ENCODE measurements at regions not wholly inside any gene's neighbourhood (a gene's known extent, or its start where the extent isn't known, plus 50 kb on each side); places are given as distances from the start of the nearest gene placed in this dataset.

DNA sequence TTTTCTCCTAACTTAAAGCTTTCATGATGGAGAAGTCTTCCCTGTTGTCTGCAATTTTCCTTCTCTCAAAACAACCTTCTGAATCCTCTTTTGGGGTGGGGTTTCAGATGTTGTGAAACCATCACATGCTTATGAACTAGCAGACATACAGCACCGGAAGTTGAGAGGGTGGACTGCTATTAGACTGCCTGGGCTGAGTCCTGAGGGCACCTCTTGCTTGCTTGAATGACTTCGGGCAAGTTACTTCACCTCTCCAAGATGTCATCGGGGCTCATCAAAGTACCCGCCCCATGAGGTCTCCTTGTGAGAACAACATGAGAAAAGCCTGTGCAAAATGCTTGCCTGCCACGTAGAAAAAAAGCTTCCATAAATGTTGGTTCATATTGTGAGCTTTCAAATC lies 89.6 kb downstream of the CCDC185 start:
- TF ChIP-seq, protein P1, sequence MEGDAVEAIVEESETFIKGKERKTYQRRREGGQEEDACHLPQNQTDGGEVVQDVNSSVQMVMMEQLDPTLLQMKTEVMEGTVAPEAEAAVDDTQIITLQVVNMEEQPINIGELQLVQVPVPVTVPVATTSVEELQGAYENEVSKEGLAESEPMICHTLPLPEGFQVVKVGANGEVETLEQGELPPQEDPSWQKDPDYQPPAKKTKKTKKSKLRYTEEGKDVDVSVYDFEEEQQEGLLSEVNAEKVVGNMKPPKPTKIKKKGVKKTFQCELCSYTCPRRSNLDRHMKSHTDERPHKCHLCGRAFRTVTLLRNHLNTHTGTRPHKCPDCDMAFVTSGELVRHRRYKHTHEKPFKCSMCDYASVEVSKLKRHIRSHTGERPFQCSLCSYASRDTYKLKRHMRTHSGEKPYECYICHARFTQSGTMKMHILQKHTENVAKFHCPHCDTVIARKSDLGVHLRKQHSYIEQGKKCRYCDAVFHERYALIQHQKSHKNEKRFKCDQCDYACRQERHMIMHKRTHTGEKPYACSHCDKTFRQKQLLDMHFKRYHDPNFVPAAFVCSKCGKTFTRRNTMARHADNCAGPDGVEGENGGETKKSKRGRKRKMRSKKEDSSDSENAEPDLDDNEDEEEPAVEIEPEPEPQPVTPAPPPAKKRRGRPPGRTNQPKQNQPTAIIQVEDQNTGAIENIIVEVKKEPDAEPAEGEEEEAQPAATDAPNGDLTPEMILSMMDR (IDR thresholded peaks at IDR 0.05; ENCODE audit: control extremely low read depth, extremely low read depth, low read depth, missing control alignments): no peak
- ChIA-PET CTCF (no interaction called here), POLR2A (no interaction called here)
- DNase-seq (ENCODE audit: extremely low spot score): no peak

DNA sequence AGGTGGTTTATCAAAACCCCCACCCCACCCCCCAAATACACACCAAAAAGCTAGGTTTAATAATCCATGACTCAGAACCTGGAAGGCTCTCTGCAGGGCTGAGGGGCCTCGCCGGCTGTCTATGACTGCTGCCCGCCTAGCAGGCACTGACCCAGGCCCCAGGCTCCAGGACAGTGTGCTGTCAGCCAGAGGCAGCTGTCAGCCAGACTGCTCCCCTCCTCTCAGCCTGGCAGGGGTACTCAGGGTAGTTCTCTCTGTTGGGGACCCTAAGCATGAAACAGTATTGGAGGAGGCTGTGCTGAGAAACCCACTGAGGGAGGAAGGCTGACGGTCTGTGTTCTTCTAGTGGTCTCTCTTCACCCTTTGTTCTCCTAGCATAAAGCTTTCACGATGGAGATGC lies 90.3 kb downstream of the CCDC185 start:
- ChIA-PET CTCF (interaction anchor here (1.3 kb wide), 1 partner anchor 13 kb away, joined by 3 read pairs; no protein-coding TSS in a partner anchor), POLR2A (no interaction called here)
- no peak for DNase-seq (ENCODE audit: extremely low spot score)
- TF ChIP-seq, protein P1 (IDR thresholded peaks at IDR 0.05; ENCODE audit: control extremely low read depth, extremely low read depth, low read depth, missing control alignments): no peak

DNA sequence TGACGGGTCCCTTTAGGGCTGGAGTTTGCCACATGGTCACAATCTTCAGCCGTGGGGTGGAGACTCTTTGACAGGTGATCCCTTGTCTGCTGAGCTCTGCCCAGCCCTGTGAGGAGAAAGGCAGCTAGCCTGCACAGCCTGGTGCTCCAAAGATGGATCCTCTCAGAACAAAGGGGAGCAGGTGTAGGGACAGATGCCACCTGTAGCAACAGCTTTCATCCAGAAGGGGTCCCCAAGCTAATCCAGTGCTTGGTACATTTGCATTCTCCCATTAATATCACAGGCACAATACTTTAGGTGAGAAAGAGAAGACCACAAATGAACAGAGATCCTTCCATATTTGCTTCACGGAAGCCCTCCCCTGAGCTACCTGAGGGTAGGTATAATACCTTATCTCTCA lies 93.2 kb downstream of the CCDC185 start:
- TF ChIP-seq, protein P1 (IDR thresholded peaks at IDR 0.05; ENCODE audit: control extremely low read depth, extremely low read depth, low read depth, missing control alignments): no peak
- CTCF ChIA-PET: no interaction called here
- POLR2A ChIA-PET: no interaction called here
- DNase-seq (ENCODE audit: extremely low spot score): no peak

DNA sequence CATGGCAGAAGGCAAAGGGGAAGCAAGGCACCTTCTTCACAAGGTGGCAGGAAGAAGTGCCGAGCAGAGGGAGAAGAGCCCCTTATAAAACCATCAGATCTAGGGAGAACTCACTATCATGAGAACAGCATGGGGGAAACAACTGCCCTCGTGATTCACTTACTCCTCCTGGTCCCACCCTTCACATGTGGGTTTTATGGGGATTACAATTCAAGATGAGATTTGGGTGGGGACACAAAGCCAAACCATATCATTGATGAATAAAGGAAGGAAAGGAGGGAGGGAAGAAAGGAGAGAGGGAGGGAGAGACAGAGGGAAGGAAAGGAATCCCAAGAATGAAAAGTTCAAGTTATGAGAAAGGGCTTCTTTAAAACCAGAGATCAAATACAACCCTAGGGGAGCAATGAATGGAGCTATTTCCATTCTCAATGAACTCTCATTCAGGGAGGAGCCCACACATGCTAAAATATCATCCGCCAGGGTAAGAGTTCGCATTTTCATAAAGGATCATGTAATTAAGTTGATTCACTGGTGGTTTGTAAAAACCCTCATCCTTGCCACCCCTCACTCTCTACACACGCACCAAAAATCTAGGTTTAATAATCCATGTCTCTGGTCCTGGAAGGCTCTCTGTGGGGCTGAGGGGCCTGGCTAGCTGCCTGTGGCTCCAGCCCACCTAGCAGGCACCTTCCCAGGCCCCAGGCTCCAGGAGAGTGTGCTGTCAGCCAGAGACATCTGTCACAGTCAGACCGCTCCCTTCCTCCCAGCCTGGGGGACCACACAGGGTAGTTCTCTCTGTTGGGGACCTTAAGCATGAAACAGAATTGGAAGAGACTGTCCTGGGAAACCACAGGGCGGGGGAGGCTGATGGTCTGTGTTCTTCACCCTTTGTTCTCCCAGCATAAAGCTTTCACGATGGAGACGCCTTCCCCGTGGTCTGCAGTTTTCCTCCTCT lies 94.0 kb downstream of the CCDC185 start:
- CTCF ChIA-PET: no interaction called here
- DNase-seq (ENCODE audit: extremely low spot score): no peak
- POLR2A ChIA-PET: interaction anchor here (0.6 kb wide), 1 partner anchor 264 kb away, joined by 3 read pairs; no protein-coding TSS in a partner anchor
- TF ChIP-seq, protein P1 (IDR thresholded peaks at IDR 0.05; ENCODE audit: control extremely low read depth, extremely low read depth, low read depth, missing control alignments): no peak

DNA sequence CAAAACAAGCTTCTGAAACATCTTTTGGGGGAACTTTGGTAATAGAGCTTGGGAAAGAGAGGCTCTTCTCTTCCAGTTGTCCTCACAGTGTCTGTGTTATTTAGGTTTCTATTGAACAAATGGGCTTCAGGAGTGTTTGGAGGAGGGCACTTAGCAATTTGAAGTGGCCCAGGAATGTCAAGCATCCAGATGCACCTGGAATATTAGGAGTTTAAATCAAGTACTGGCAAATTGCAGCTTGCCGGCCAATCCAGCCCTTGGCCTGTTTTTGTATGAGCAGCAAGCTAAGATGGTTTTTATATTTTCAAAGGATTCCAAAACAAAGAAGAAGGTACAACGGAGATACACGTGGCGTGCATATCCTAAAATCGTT lies 94.7 kb downstream of the CCDC185 start:
- TF ChIP-seq, protein P1 (IDR thresholded peaks at IDR 0.05; ENCODE audit: control extremely low read depth, extremely low read depth, low read depth, missing control alignments): no peak
- POLR2A ChIA-PET: interaction anchor here (0.6 kb wide), 1 partner anchor 264 kb away, joined by 3 read pairs; no protein-coding TSS in a partner anchor
- no peak for DNase-seq (ENCODE audit: extremely low spot score)
- CTCF ChIA-PET: no interaction called here

DNA sequence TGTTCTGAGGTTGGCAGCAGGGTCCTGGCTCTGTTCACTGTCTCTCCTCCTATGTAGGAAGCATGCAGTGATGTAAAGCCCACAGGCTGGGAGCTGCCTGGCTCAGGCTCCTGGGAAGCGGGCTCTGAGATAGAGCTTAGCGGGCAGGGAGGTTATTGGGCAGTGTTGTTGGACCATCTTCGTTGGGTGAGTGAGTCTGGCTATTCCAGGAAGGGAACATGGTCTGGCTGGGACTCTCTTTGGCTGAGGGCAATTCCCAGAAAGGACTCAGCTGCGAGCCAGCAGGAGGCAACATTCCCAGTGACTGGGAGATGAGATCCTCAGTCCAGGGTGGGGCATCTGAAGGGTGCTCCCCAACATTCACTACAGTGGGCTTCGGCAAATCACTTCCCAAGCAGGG lies 96.2 kb downstream of the CCDC185 start:
- no peak for DNase-seq (ENCODE audit: extremely low spot score)
- ChIA-PET POLR2A (no interaction called here), CTCF (no interaction called here)
- TF ChIP-seq, protein P1 (IDR thresholded peaks at IDR 0.05; ENCODE audit: control extremely low read depth, extremely low read depth, low read depth, missing control alignments): no peak
